HEK293T (cell line): ENCODE measurements at regions not wholly inside any gene's neighbourhood (a gene's known extent, or its start where the extent isn't known, plus 50 kb on each side); places are given as distances from the start of the nearest gene placed in this dataset.

Experiments used
- BHLHE40 ChIP-seq: fragments of 450-650 bp; IDR thresholded peaks from 2 replicates; pipeline ENCODE4 v1.6.1; 2016; ENCODE audit warnings: mild to moderate bottlenecking, moderate library complexity, borderline replicate concordance
- ELF4 ChIP-seq: fragments of 450-650 bp; IDR thresholded peaks from 2 replicates; pipeline ENCODE4 v1.6.1; 2017; ENCODE audit warnings: antibody characterized with exemption
- FOXA1 ChIP-seq: fragments of 450-650 bp; IDR thresholded peaks from 2 replicates; pipeline ENCODE4 v1.6.1; 2016; ENCODE audit warnings: mild to moderate bottlenecking
- FOXM1 ChIP-seq: fragments of 450-650 bp; IDR thresholded peaks from 2 replicates; pipeline ENCODE4 v1.6.1; 2017; ENCODE audit warnings: mild to moderate bottlenecking, borderline replicate concordance
- NFRKB ChIP-seq: fragments of 450-650 bp; IDR thresholded peaks from 2 replicates; pipeline ENCODE4 v1.6.1; 2016; ENCODE audit warnings: mild to moderate bottlenecking, moderate library complexity
- SP1 ChIP-seq: fragments of 450-650 bp; IDR thresholded peaks from 2 replicates; pipeline ENCODE4 v1.6.1; 2017
- TARDBP ChIP-seq: fragments of 450-650 bp; IDR thresholded peaks from 2 replicates; pipeline ENCODE4 v1.6.1; 2016

- TF ChIP-seq ELF4 (no peak), FOXM1 (no peak), NFRKB (no peak), FOXA1 (no peak), TARDBP (no peak), BHLHE40 (no peak), SP1 (no peak)
These were observed 1158.1 kb downstream of the FSTL5 start for GRCh38 chr4:161005746-161006145.
